IPS-18a (cell line): ENCODE measurements at regions not wholly inside any gene's neighbourhood (a gene's known extent, or its start where the extent isn't known, plus 50 kb on each side); places are given as distances from the start of the nearest gene placed in this dataset.

Experiments
- H3K27ac ChIP-seq: one replicate; pipeline ENCODE4 v1.5.1; 2013; ENCODE audit warnings: low read length
- H3K27me3 ChIP-seq: one replicate; pipeline ENCODE4 v1.6.1; 2013; ENCODE audit warnings: mild to moderate bottlenecking, low read length; ENCODE audit not compliant: control insufficient read depth, insufficient read depth
- H3K36me3 ChIP-seq: one replicate; pipeline ENCODE4 v1.6.1; 2013; ENCODE audit warnings: low read depth, low read length; ENCODE audit not compliant: control insufficient read depth
- H3K4me1 ChIP-seq: one replicate; pipeline ENCODE4 v1.6.1; 2013; ENCODE audit warnings: low read depth, low read length; ENCODE audit not compliant: control insufficient read depth
- H3K4me3 ChIP-seq: one replicate; pipeline ENCODE4 v1.5.1; 2013; ENCODE audit warnings: low read length
- H3K9ac ChIP-seq: one replicate; pipeline ENCODE4 v1.6.1; 2013; ENCODE audit warnings: mild to moderate bottlenecking, low read length, moderate library complexity
- H3K9me3 ChIP-seq: one replicate; pipeline ENCODE4 v1.6.1; 2013; ENCODE audit warnings: low read depth, low read length; ENCODE audit not compliant: control insufficient read depth

- Histone ChIP-seq H3K4me1 (no peaks in the 10 kb centered on the region), H3K36me3 (no peaks in the 10 kb centered on the region), H3K27ac (no peak overlapping the region), H3K9ac (no peak overlapping the region), H3K4me3 (no peak overlapping the region), H3K9me3 (no peaks in the 10 kb centered on the region), H3K27me3 (no peaks in the 10 kb centered on the region)
Observed at GRCh38 chr21:28227881-28228635, 764.6 kb downstream of the LTN1 start.

GRCh38 chr21:28226563-28226962 is 766.1 kb downstream of the LTN1 start:
- no peak overlapping the region for H3K4me3 ChIP-seq
- no peaks in the 10 kb centered on the region for H3K9me3 ChIP-seq
- H3K4me1 ChIP-seq, result no peaks in the 10 kb centered on the region
- H3K9ac ChIP-seq, result no peak overlapping the region
- H3K36me3 ChIP-seq, result no peaks in the 10 kb centered on the region
- no peak overlapping the region for H3K27ac ChIP-seq
- no peaks in the 10 kb centered on the region for H3K27me3 ChIP-seq

- H3K9me3 ChIP-seq, result no peaks in the 10 kb centered on the region
- H3K4me3 ChIP-seq, result no peak overlapping the region
- no peaks in the 10 kb centered on the region for H3K36me3 ChIP-seq
- no peaks in the 10 kb centered on the region for H3K27me3 ChIP-seq
- no peak overlapping the region for H3K9ac ChIP-seq
- no peak overlapping the region for H3K27ac ChIP-seq
- H3K4me1 ChIP-seq, result no peaks in the 10 kb centered on the region
Observed at GRCh38 chr21:28224191-28224726, 768.4 kb downstream of the LTN1 start.

- H3K27ac ChIP-seq, result no peak overlapping the region
- no peak overlapping the region for H3K4me3 ChIP-seq
- no peak overlapping the region for H3K9ac ChIP-seq
- no peaks in the 10 kb centered on the region for H3K27me3 ChIP-seq
- H3K4me1 ChIP-seq, result no peaks in the 10 kb centered on the region
- H3K36me3 ChIP-seq, result no peaks in the 10 kb centered on the region
- no peaks in the 10 kb centered on the region for H3K9me3 ChIP-seq
Observed at GRCh38 chr21:28221984-28222383, 770.7 kb downstream of the LTN1 start.

GRCh38 chr21:28220680-28221079 is 772.0 kb downstream of the LTN1 start:
- Histone ChIP-seq H3K9me3 (no peaks in the 10 kb centered on the region), H3K36me3 (no peaks in the 10 kb centered on the region), H3K9ac (no peak overlapping the region), H3K4me3 (no peak overlapping the region), H3K27me3 (no peaks in the 10 kb centered on the region), H3K4me1 (no peaks in the 10 kb centered on the region), H3K27ac (no peak overlapping the region)

GRCh38 chr21:28216976-28217523 is 775.6 kb downstream of the LTN1 start:
- Histone ChIP-seq H3K27me3 (no peaks in the 10 kb centered on the region), H3K27ac (no peak overlapping the region), H3K4me3 (no peak overlapping the region)

GRCh38 chr21:28215214-28215954 is 777.3 kb downstream of the LTN1 start:
- H3K9me3 ChIP-seq, result no peaks in the 10 kb centered on the region
- H3K36me3 ChIP-seq, result no peaks in the 10 kb centered on the region
- H3K9ac ChIP-seq, result no peak overlapping the region
- no peaks in the 10 kb centered on the region for H3K4me1 ChIP-seq
- H3K27ac ChIP-seq, result no peak overlapping the region
- H3K4me3 ChIP-seq, result no peak overlapping the region
- no peaks in the 10 kb centered on the region for H3K27me3 ChIP-seq

More at GRCh38 chr21:28216976-28217523, 775.6 kb downstream of the LTN1 start:
- Histone ChIP-seq H3K36me3 (no peaks in the 10 kb centered on the region), H3K4me1 (no peaks in the 10 kb centered on the region), H3K9ac (no peak overlapping the region), H3K9me3 (no peaks in the 10 kb centered on the region)

- no peak overlapping the region for H3K9ac ChIP-seq
- H3K9me3 ChIP-seq, result no peaks in the 10 kb centered on the region
- H3K4me3 ChIP-seq, result no peak overlapping the region
- H3K27me3 ChIP-seq, result no peaks in the 10 kb centered on the region
- H3K27ac ChIP-seq, result no peak overlapping the region
- no peaks in the 10 kb centered on the region for H3K36me3 ChIP-seq
- no peaks in the 10 kb centered on the region for H3K4me1 ChIP-seq
Observed at GRCh38 chr21:28214786-28215185, 777.9 kb downstream of the LTN1 start.

- H3K36me3 ChIP-seq, result no peaks in the 10 kb centered on the region
- no peak overlapping the region for H3K9ac ChIP-seq
- no peaks in the 10 kb centered on the region for H3K27me3 ChIP-seq
- H3K9me3 ChIP-seq, result no peaks in the 10 kb centered on the region
- H3K4me1 ChIP-seq, result no peaks in the 10 kb centered on the region
- H3K27ac ChIP-seq, result no peak overlapping the region
- no peak overlapping the region for H3K4me3 ChIP-seq
Observed at GRCh38 chr21:28213261-28213660, 779.4 kb downstream of the LTN1 start.

- Histone ChIP-seq H3K4me1 (no peaks in the 10 kb centered on the region), H3K9ac (no peak overlapping the region), H3K4me3 (no peak overlapping the region), H3K27me3 (no peaks in the 10 kb centered on the region), H3K36me3 (no peaks in the 10 kb centered on the region), H3K27ac (no peak overlapping the region), H3K9me3 (no peaks in the 10 kb centered on the region)
Observed at GRCh38 chr21:28212061-28212460, 780.6 kb downstream of the LTN1 start.

GRCh38 chr21:28207436-28208173 is 785.1 kb downstream of the LTN1 start:
- Histone ChIP-seq H3K9me3 (no peaks in the 10 kb centered on the region), H3K27ac (no peak overlapping the region), H3K9ac (no peak overlapping the region), H3K4me1 (no peaks in the 10 kb centered on the region), H3K36me3 (no peaks in the 10 kb centered on the region), H3K27me3 (no peaks in the 10 kb centered on the region), H3K4me3 (no peak overlapping the region)
